CD8-positive, alpha-beta memory T cell (primary cell): ENCODE measurements at regions not wholly inside any gene's neighbourhood (a gene's known extent, or its start where the extent isn't known, plus 50 kb on each side); places are given as distances from the start of the nearest gene placed in this dataset.
"Not testable (repeated sequence)": the region's sequence is repeated elsewhere in the genome, so short reads cannot be mapped to it uniquely, and the experiment has no call there.

Source experiments
- CTCF ChIA-PET: fragments of 350-600 bp; sonication (Branson Sonifier 250); formaldehyde crosslinking; loops from one replicate; lab custom pipeline; 2021; ENCODE audit warnings: antibody characterized with exemption; lab: Charles Lee
- POLR2A ChIA-PET: fragments of 350-600 bp; sonication (Branson Sonifier 250); formaldehyde crosslinking; loops from one replicate; lab custom pipeline; 2021; ENCODE audit warnings: antibody characterized with exemption; lab: Charles Lee
- DNase-seq, 5 donors: peaks; one replicate each; pipeline versions ENCODE4 v3.0.0 to v3.0.0-alpha.2; 2020 to 2022; ENCODE audit warnings: mixed read lengths in 1 of 5
- H3K27ac ChIP-seq: one replicate; pipeline ENCODE4 v1.7.0; 2013; ENCODE audit warnings: low read depth, mild to moderate bottlenecking, low read length, moderate library complexity
- H3K27me3 ChIP-seq: 2 replicates; pipeline ENCODE4 v1.7.0; 2013; ENCODE audit warnings: low read length, mild to moderate bottlenecking; ENCODE audit not compliant: insufficient read depth, poor library complexity, severe bottlenecking
- H3K36me3 ChIP-seq: 2 replicates; pipeline ENCODE4 v1.7.0; 2013; ENCODE audit warnings: mild to moderate bottlenecking, low read length, moderate library complexity; ENCODE audit not compliant: insufficient read depth
- H3K4me1 ChIP-seq: 2 replicates; pipeline ENCODE4 v1.7.0; 2013; ENCODE audit warnings: mild to moderate bottlenecking, low read length, moderate library complexity; ENCODE audit not compliant: insufficient read depth
- H3K4me3 ChIP-seq: 2 replicates; pipeline ENCODE4 v1.7.0; 2013; ENCODE audit warnings: mild to moderate bottlenecking, low read length
- H3K9me3 ChIP-seq: 2 replicates; pipeline ENCODE4 v1.7.0; 2013; ENCODE audit warnings: mild to moderate bottlenecking, low read length
- H3K27ac Mint-ChIP-seq, 8 donors: one replicate each; pipeline ENCODE4 v1.8.0; 2020 to 2021; ENCODE audit warnings: mixed read lengths in 8 of 8, mild to moderate bottlenecking in 6 of 8, inconsistent platforms in 3 of 8, moderate library complexity in 3 of 8
- H3K27me3 Mint-ChIP-seq, 2 donors: one replicate each; pipeline ENCODE4 v1.8.0; 2020 to 2021; ENCODE audit warnings: mixed read lengths in 2 of 2, mild to moderate bottlenecking in 1 of 2, moderate library complexity in 1 of 2
- H3K36me3 Mint-ChIP-seq, 3 donors: one replicate each; pipeline ENCODE4 v1.8.0; 2020 to 2021; ENCODE audit warnings: mixed read lengths in 3 of 3, inconsistent platforms in 1 of 3, mild to moderate bottlenecking in 1 of 3
- H3K4me1 Mint-ChIP-seq, 3 donors: one replicate each; pipeline ENCODE4 v1.8.0; 2020 to 2021; ENCODE audit warnings: mixed read lengths in 3 of 3, inconsistent platforms in 1 of 3, mild to moderate bottlenecking in 1 of 3
- H3K4me3 Mint-ChIP-seq, 7 donors: one replicate each; pipeline ENCODE4 v1.8.0; 2020 to 2021; ENCODE audit warnings: mixed read lengths in 7 of 7, mild to moderate bottlenecking in 6 of 7, moderate library complexity in 4 of 7, inconsistent platforms in 2 of 7
- H3K9me3 Mint-ChIP-seq, 5 donors: one replicate each; pipeline ENCODE4 v1.8.0; 2020 to 2022; ENCODE audit warnings: mixed read lengths in 5 of 5, mild to moderate bottlenecking in 3 of 5, moderate library complexity in 2 of 5, inconsistent platforms in 1 of 5

DNA sequence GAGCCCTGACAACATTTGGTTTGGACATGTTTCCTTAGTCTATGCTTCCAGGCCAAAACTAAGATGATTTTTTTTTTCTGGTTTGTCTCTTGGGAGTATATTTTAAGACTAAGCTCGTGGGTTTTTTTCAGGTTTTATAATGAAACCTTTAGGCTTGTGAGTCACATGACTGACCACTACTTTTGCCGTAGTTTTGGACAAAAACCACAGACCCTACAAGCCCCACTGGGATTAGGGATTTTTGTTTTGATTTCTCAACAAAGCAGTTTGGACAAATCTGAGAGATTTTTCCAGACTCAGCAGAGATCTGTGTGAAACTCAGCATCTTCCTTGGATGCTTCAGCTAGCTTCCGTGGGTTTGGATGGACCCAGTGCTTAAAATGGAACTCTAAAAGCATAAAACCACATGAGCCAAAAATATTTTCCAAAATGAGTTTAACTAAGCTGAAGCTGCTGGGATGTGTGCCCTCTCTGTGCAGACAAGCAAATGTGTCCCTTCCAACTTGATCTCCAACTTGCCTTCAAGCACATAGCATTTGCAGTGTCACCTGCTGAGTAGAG is 70.3 kb upstream of the SMIM15 start:
- ChIA-PET POLR2A (no interaction called here), CTCF (no interaction called here)
- H3K4me1 Mint-ChIP-seq: peaks cover 0 to 11% (median 0%) of the 10 kb centered on the region in 3 donors

DNA sequence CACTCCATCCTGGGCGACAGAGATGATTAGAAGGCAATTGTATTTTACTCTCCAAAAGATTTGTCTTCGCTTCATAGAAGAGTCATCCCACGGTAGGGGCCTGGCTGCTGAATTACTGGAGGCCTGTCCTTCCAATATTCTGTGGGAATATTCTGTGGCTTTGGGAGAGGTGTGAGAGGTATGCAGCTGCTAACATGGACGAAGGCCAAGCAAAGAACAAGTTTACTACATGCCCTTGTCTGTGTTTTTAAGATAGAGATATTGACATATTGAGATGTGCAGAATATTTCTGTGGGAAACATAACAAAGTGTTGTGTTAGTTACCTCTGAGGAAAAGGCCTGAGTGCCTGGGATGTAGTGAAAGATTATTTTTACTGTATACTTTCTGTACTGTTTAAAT is 71.8 kb upstream of the SMIM15 start:
- H3K4me1 Mint-ChIP-seq: peaks cover 0 to 9% (median 0%) of the 10 kb centered on the region in 3 donors

More for the DNA sequence above, 70.3 kb upstream of the SMIM15 start:
- no peaks in the 10 kb centered on the region for H3K27me3 ChIP-seq
- H3K4me1 ChIP-seq: no peaks in the 10 kb centered on the region
- Mint-ChIP-seq H3K9me3 (peaks cover 0 to 3% (median 0%) of the 10 kb centered on the region in 5 donors), H3K27me3 (peaks cover 5 to 31% of the 10 kb centered on the region in 2 donors), H3K4me3 (no peak overlapping the region), H3K27ac (no peak overlapping the region), H3K36me3 (peaks cover 0 to 3% (median 0%) of the 10 kb centered on the region in 3 donors)
- DNase-seq: no peak
- H3K36me3 ChIP-seq: no peaks in the 10 kb centered on the region
- H3K27ac ChIP-seq: no peak overlapping the region
- no peaks in the 10 kb centered on the region for H3K9me3 ChIP-seq
- no peak overlapping the region for H3K4me3 ChIP-seq

DNA sequence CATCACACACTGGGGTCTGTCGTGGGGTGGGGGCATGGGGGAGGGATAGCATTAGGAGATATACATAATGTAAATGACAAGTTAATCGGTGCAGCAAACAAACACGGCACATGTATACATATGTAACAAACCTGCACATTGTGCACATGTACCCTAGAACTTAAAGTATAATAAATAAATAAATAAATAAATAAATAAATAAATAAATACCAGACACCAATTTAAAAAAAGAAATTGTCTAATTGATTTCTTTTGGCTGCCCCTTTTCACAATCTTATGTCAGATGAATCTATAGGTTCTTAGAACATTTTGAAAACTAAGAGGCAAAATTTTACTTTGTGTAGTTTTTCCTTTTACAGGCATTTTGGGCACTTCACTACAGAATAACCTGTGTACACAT is 74.4 kb upstream of the SMIM15 start:
- H3K36me3 ChIP-seq, H3K9me3 ChIP-seq, H3K36me3 Mint-ChIP-seq, DNase-seq, H3K4me1 ChIP-seq, POLR2A ChIA-PET, H3K27ac Mint-ChIP-seq, H3K4me3 Mint-ChIP-seq, H3K4me1 Mint-ChIP-seq, H3K4me3 ChIP-seq, H3K27me3 ChIP-seq, H3K27ac ChIP-seq, CTCF ChIA-PET: not testable (repeated sequence)
- Mint-ChIP-seq H3K9me3 (peaks cover 0 to 10% (median 3%) of the 10 kb centered on the region in 5 donors), H3K27me3 (peaks cover 8 to 30% of the 10 kb centered on the region in 2 donors)

More for the DNA sequence above, 71.8 kb upstream of the SMIM15 start:
- H3K9me3 Mint-ChIP-seq: peaks cover 0 to 10% (median 3%) of the 10 kb centered on the region in 5 donors
- no peaks in the 10 kb centered on the region for H3K4me1 ChIP-seq
- peaks cover 8 to 35% of the 10 kb centered on the region in 2 donors for H3K27me3 Mint-ChIP-seq
- no peaks in the 10 kb centered on the region for H3K9me3 ChIP-seq
- H3K27ac ChIP-seq: no peak overlapping the region
- H3K27me3 ChIP-seq: no peaks in the 10 kb centered on the region
- H3K27ac Mint-ChIP-seq: no peak overlapping the region
- peaks cover 0 to 3% (median 0%) of the 10 kb centered on the region in 3 donors for H3K36me3 Mint-ChIP-seq
- ChIA-PET CTCF (no interaction called here), POLR2A (no interaction called here)
- no peaks in the 10 kb centered on the region for H3K36me3 ChIP-seq
- H3K4me3 Mint-ChIP-seq: no peak overlapping the region
- no peak overlapping the region for H3K4me3 ChIP-seq
- DNase-seq: no peak

DNA sequence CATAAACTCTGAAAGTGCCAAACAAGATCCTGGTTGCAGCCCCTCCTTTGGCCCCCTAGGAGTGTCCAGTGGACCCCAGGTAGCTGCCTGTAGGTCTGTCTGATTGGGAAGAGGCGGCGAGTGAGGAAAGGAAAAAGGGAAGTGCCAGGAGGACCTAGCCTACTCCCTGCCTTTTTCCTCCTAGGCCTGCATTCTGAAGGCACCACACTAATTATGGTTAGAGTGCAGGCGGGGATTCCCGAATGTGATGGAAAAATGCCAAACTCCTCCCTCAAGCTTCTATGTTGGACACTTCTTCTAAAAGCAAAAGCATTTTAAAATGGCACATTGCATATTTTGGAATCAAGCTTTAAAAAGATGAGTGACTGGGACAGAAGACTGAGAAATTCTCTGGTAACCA is 83.2 kb upstream of the SMIM15 start:
- ChIA-PET POLR2A (no interaction called here), CTCF (no interaction called here)
- no peaks in the 10 kb centered on the region for H3K27me3 ChIP-seq
- no peak overlapping the region for H3K4me3 ChIP-seq
- DNase-seq: no peak
- H3K4me1 ChIP-seq: no peaks in the 10 kb centered on the region
- no peaks in the 10 kb centered on the region for H3K36me3 ChIP-seq
- no peaks in the 10 kb centered on the region for H3K9me3 ChIP-seq
- no peak overlapping the region for H3K27ac ChIP-seq
- no peak overlapping the region for H3K27ac Mint-ChIP-seq
- H3K9me3 Mint-ChIP-seq: peaks cover 0 to 14% (median 2%) of the 10 kb centered on the region in 5 donors
- no peak overlapping the region for H3K4me3 Mint-ChIP-seq
- peaks cover 0 to 5% (median 0%) of the 10 kb centered on the region in 3 donors for H3K36me3 Mint-ChIP-seq
- H3K4me1 Mint-ChIP-seq: no peaks in the 10 kb centered on the region
- H3K27me3 Mint-ChIP-seq: peaks cover 1 to 3% of the 10 kb centered on the region in 2 donors

DNA sequence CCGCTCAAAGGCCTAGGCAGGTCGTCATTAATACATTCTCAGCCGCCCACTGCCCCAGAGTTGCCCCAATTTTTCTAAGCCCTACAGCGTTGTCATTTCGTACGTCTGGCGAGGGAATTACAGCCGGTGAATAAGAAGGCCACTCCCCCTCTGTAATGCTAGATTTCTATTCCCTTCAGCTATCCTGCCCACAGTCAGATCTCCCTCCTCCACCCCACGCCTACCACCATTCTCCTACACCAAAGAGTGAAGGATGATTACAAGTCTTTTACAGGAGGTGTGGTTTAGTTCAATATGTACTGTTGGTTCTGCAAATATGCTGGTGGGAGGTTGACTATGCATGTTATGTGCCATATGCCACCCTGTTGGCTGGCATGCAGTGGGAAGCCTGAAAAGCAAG is 83.7 kb upstream of the SMIM15 start:
- no peak for DNase-seq
- Histone ChIP-seq H3K4me1 (no peaks in the 10 kb centered on the region), H3K27me3 (no peaks in the 10 kb centered on the region), H3K9me3 (no peaks in the 10 kb centered on the region), H3K36me3 (no peaks in the 10 kb centered on the region), H3K4me3 (no peak overlapping the region), H3K27ac (no peak overlapping the region)
- Mint-ChIP-seq H3K4me3 (no peak overlapping the region), H3K36me3 (peaks cover 0 to 5% (median 0%) of the 10 kb centered on the region in 3 donors), H3K27me3 (peaks cover 3 to 5% of the 10 kb centered on the region in 2 donors), H3K27ac (no peak overlapping the region), H3K4me1 (no peaks in the 10 kb centered on the region), H3K9me3 (peaks cover 0 to 14% (median 2%) of the 10 kb centered on the region in 5 donors)
- ChIA-PET POLR2A (no interaction called here), CTCF (no interaction called here)

DNA sequence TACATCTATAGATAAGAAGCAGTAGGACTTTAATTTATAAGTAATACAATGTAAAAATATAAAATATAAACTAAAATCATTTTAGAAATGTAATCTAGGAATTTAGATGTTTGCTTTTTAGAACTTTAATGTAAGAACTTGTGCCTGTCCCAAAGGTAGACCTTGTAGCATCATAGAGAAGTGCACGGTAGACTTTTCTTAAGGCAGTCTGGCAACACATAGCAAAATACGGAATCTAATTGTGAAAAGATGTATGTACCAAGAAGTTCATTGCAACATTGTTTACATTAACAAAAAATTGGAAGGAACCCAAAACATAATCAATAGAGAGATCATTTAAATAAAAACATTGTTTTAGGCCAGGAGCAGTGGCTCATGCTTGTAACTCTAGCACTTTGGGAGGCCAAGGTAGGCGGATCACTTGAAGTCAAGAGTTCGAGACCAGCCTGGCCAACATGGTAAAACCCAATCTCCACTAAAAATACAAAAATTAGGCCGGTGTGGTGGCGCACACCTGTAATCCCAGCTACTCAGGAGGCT is 84.6 kb upstream of the SMIM15 start:
- Mint-ChIP-seq H3K27ac (no peak overlapping the region), H3K9me3 (peaks cover 0 to 14% (median 2%) of the 10 kb centered on the region in 5 donors), H3K4me1 (no peaks in the 10 kb centered on the region), H3K36me3 (peaks cover 0 to 5% (median 0%) of the 10 kb centered on the region in 3 donors), H3K27me3 (peaks cover 3 to 6% of the 10 kb centered on the region in 2 donors), H3K4me3 (no peak overlapping the region)
- ChIA-PET CTCF (no interaction called here), POLR2A (no interaction called here)
- Histone ChIP-seq H3K4me3 (no peak overlapping the region), H3K27ac (no peak overlapping the region), H3K9me3 (no peaks in the 10 kb centered on the region), H3K4me1 (no peaks in the 10 kb centered on the region), H3K27me3 (no peaks in the 10 kb centered on the region), H3K36me3 (no peaks in the 10 kb centered on the region)
- DNase-seq: no peak

DNA sequence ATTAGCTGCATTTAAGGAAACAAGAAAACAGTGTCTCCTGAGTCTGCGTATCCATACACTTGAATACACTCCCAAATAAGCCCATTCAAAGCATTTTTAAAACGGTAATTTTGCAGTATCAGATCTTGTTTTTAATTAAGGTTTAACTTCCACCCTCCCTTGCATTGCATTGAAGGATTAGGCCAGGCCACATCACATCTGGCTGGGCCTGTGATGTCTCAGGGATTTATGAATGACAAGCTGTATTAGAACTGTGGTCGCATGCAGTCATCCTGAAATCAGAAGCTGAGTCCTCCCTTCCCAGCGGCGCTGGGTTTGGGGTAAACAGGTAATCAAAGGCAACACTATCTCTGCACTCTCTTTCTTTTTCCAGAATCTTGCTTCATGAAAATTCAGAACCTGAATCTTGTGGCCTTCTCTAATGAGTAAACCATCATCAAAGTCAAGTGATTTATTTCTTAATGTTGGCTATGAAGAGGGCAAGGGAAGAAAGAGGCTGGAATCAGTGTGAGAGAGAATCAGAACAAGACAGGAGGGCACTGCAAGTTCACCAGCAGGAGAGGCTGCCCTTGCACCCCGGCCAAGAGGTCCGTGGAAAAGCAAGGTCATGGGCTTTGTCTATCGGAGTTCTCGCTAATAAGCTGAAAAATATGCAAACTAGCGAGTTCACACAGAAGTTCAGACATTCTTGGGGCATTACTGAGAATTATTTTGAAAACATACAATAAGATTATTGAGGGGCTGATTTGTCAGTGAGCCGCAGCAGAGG is 80.0 kb upstream of the ZSWIM6 start:
- Histone ChIP-seq H3K36me3 (no peaks in the 10 kb centered on the region), H3K27me3 (no peaks in the 10 kb centered on the region), H3K4me1 (no peaks in the 10 kb centered on the region), H3K4me3 (no peak overlapping the region), H3K27ac (no peak overlapping the region), H3K9me3 (no peaks in the 10 kb centered on the region)
- peaks cover 0 to 5% (median 0%) of the 10 kb centered on the region in 3 donors for H3K36me3 Mint-ChIP-seq
- no peak overlapping the region for H3K4me3 Mint-ChIP-seq
- CTCF ChIA-PET: interaction anchor here (1.9 kb wide), 1 partner anchor 16 kb away, joined by 6 read pairs; no protein-coding TSS in a partner anchor
- peaks cover 0 to 11% (median 1%) of the 10 kb centered on the region in 5 donors for H3K9me3 Mint-ChIP-seq
- peaks cover 21 to 26% of the 10 kb centered on the region in 2 donors for H3K27me3 Mint-ChIP-seq
- H3K4me1 Mint-ChIP-seq: no peaks in the 10 kb centered on the region
- no peak for DNase-seq
- POLR2A ChIA-PET: no interaction called here
- no peak overlapping the region for H3K27ac Mint-ChIP-seq

DNA sequence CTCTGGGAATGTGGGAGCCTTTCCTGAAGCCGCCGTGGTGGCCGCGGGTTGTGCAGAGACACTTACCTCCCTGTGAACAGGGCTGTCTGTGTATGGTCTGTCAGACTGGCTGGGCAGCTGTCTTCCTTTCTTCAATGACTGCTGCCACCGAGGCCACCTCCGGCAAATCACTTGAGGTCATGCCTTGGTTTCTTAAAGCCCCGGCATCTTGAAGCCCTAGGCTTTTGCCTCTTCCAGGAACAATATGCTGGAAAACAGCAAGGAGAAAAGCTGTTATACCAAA is 79.5 kb upstream of the ZSWIM6 start:
- CTCF ChIA-PET: no interaction called here
- no peak overlapping the region for H3K27ac ChIP-seq
- peaks cover 0 to 5% (median 0%) of the 10 kb centered on the region in 3 donors for H3K36me3 Mint-ChIP-seq
- POLR2A ChIA-PET: no interaction called here
- H3K9me3 Mint-ChIP-seq: peaks cover 0 to 11% (median 1%) of the 10 kb centered on the region in 5 donors
- no peak overlapping the region for H3K27ac Mint-ChIP-seq
- H3K4me3 Mint-ChIP-seq: no peak overlapping the region
- peaks cover 22 to 30% of the 10 kb centered on the region in 2 donors for H3K27me3 Mint-ChIP-seq
- DNase-seq: no peak
- H3K27me3 ChIP-seq: no peaks in the 10 kb centered on the region
- H3K4me3 ChIP-seq: no peak overlapping the region
- H3K4me1 Mint-ChIP-seq: no peaks in the 10 kb centered on the region
- H3K4me1 ChIP-seq: no peaks in the 10 kb centered on the region
- no peaks in the 10 kb centered on the region for H3K36me3 ChIP-seq
- no peaks in the 10 kb centered on the region for H3K9me3 ChIP-seq
